ENCODE measurements at regions not wholly inside any gene's neighbourhood (a gene's known extent, or its start where the extent isn't known, plus 50 kb on each side); places are given as distances from the start of the nearest gene placed in this dataset.

- TF ChIP-seq CTCF (IDR thresholded peaks at IDR 0.05) (no peak), POLR2A (IDR thresholded peaks at IDR 0.05) (no peak), EP300 (IDR thresholded peaks at IDR 0.05) (no peak)
Observed at GRCh38 chr2:2832657-2833056, 501.6 kb upstream of the MYT1L start.
